ENCODE measurements at regions not wholly inside any gene's neighbourhood (a gene's known extent, or its start where the extent isn't known, plus 50 kb on each side); places are given as distances from the start of the nearest gene placed in this dataset.

- 36 to 43% methylated on average over 1 of the region's 1 CpG for WGBS, 2 donors
- intact Hi-C loops (cut with DNase I; ENCODE audit: low total_unique reads): no loop called here
- DNase-seq (ENCODE audit: low spot score in 2 of 2): no peak
- TF ChIP-seq CTCF (IDR thresholded peaks at IDR 0.05) (no peak), POLR2A (IDR thresholded peaks at IDR 0.05) (no peak)
- H3K4me3 ChIP-seq (ENCODE audit: low read depth, poor library complexity, severe bottlenecking): no peak overlapping the region
Observed at GRCh38 chr12:77214136-77214535, 148.8 kb upstream of the E2F7 start.

- DNase-seq (ENCODE audit: low spot score in 2 of 2): no peak
- no peak overlapping the region for H3K4me3 ChIP-seq (ENCODE audit: low read depth, poor library complexity, severe bottlenecking)
- no peak for TF ChIP-seq CTCF (IDR thresholded peaks at IDR 0.05)
- TF ChIP-seq POLR2A (IDR thresholded peaks at IDR 0.05): no peak
- 52 to 57% methylated on average over 5 of the region's 5 CpGs for WGBS, 2 donors
- intact Hi-C loops (cut with DNase I; ENCODE audit: low total_unique reads): no loop called here
Observed at GRCh38 chr12:77213319-77213718, 147.9 kb upstream of the E2F7 start.

GRCh38 chr12:77210724-77211123 lies 145.4 kb upstream of the E2F7 start:
- H3K4me3 ChIP-seq (ENCODE audit: low read depth, poor library complexity, severe bottlenecking): no peak overlapping the region
- intact Hi-C loops (cut with DNase I; ENCODE audit: low total_unique reads): no loop called here
- WGBS, 2 donors: 100% methylated on average over 1 of the region's 1 CpG

GRCh38 chr12:77204083-77204482 lies 138.7 kb upstream of the E2F7 start:
- WGBS, 2 donors: 79 to 83% methylated on average over 3 of the region's 3 CpGs
- intact Hi-C loops (cut with DNase I; ENCODE audit: low total_unique reads): no loop called here
- H3K4me3 ChIP-seq (ENCODE audit: low read depth, poor library complexity, severe bottlenecking): no peak overlapping the region
- no peak for DNase-seq (ENCODE audit: low spot score in 2 of 2)
- TF ChIP-seq POLR2A (IDR thresholded peaks at IDR 0.05): no peak
- no peak for TF ChIP-seq CTCF (IDR thresholded peaks at IDR 0.05)

More at GRCh38 chr12:77210724-77211123, 145.4 kb upstream of the E2F7 start:
- DNase-seq (ENCODE audit: low spot score in 2 of 2): no peak
- no peak for TF ChIP-seq CTCF (IDR thresholded peaks at IDR 0.05)
- TF ChIP-seq POLR2A (IDR thresholded peaks at IDR 0.05): no peak

- DNase-seq (ENCODE audit: low spot score in 2 of 2): no peak
- WGBS, 2 donors: 72 to 75% methylated on average over 2 of the region's 2 CpGs
- no peak overlapping the region for H3K4me3 ChIP-seq (ENCODE audit: low read depth, poor library complexity, severe bottlenecking)
- intact Hi-C loops (cut with DNase I; ENCODE audit: low total_unique reads): no loop called here
- TF ChIP-seq POLR2A (IDR thresholded peaks at IDR 0.05) (no peak), CTCF (IDR thresholded peaks at IDR 0.05) (no peak)
Observed at GRCh38 chr12:77202457-77203060, 137.2 kb upstream of the E2F7 start.

- WGBS, 2 donors: 67% methylated on average over 3 of the region's 3 CpGs
- DNase-seq (ENCODE audit: low spot score in 2 of 2): no peak
- intact Hi-C loops (cut with DNase I; ENCODE audit: low total_unique reads): no loop called here
- H3K4me3 ChIP-seq (ENCODE audit: low read depth, poor library complexity, severe bottlenecking): no peak overlapping the region
- TF ChIP-seq CTCF (IDR thresholded peaks at IDR 0.05): no peak
- no peak for TF ChIP-seq POLR2A (IDR thresholded peaks at IDR 0.05)
Observed at GRCh38 chr12:77189901-77190416, 124.6 kb upstream of the E2F7 start.
